Left colon (tissue), 2 donors: ENCODE measurements at regions not wholly inside any gene's neighbourhood (a gene's known extent, or its start where the extent isn't known, plus 50 kb on each side); places are given as distances from the start of the nearest gene placed in this dataset.
"Not testable (repeated sequence)": the region's sequence is repeated elsewhere in the genome, so short reads cannot be mapped to it uniquely, and the experiment has no call there.

Experiments
- ATAC-seq: fragments of 200-7000 bp; cut with Tn5 transposase; one replicate; pipeline ENCODE4 v1.9.1; 2020; ENCODE audit warnings: mild to moderate bottlenecking, moderate library complexity
- DNase-seq, 2 donors: peaks; one replicate each; pipeline ENCODE4 v3.0.0-alpha.2; 2020
- intact Hi-C, 2 donors: fragments of 100-400 bp; cut with DNase I in 1 of 2; cut with micrococcal nuclease in 1 of 2; formaldehyde crosslinking; loops; one replicate each; pipeline versions ENCODE4 v1.11.2 to v1.14.0; 2022; cut with DNase I, micrococcal nuclease
- donor health status: DM: no; HTN: no; CAD: no.
- donor health status: DM: yes; HTN: yes; CAD: no.

DNA sequence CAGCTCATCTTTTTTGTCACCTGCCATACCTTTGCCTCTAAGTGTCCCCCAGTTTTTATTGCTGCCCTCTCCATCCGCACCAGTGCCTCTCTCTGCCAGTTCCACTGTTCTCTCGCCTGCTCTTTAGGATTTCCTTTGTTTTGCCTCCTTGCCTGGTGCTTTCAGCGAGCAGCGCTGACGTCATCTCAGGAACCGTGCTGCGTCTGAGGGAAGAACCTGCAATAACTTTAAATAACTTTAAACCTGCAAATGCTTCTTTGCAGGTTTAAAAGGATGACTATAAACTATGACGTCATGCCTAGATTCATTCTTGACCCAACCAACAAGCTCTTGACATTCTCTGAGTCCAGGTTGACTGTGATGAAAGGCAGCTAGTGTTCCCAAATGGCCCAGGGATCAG, 105.1 kb downstream of the LRRC74B start:
- DNase-seq, ATAC-seq, intact Hi-C loops: not testable (repeated sequence)

DNA sequence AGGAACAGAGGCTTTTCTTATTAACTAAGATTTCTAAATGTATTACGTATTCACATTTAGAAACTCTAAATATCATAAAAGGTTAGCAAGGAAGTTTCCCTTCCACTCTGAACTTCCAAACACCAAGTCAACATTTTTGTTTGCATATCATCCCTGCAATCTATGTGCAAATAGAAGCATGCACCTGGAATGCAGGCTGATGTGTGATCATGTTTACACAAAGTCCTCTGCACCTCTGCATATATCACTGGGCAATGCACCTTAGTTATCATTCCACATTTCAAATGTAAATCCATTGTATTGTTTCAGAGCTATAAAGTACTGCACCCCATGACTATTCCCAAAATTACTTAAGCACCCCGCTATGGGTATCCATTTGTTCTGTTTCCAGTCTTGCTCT, 142.1 kb downstream of the LRRC74B start:
- intact Hi-C loops, DNase-seq, ATAC-seq: not testable (repeated sequence)

DNA sequence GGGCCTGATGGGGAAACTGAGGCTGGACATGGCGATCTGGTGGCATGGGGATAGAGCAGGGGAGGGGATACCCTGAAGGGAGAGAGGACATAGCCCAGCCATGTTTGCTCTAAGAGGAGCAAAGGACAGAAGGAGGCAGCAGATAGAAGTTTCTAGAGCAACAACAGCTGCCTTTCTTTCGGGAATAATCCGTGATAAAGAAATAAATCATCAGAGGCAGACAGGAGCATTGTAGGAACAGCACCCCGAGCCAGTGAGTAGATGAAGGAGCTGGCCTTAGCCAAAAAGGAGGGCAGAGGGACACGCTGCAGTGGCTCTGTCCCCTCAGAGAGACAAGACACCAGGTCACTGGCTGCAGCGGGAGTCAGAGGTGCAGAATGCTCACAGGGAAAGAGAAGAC, 166.3 kb downstream of the LRRC74B start:
- ATAC-seq, result not testable (repeated sequence)

DNA sequence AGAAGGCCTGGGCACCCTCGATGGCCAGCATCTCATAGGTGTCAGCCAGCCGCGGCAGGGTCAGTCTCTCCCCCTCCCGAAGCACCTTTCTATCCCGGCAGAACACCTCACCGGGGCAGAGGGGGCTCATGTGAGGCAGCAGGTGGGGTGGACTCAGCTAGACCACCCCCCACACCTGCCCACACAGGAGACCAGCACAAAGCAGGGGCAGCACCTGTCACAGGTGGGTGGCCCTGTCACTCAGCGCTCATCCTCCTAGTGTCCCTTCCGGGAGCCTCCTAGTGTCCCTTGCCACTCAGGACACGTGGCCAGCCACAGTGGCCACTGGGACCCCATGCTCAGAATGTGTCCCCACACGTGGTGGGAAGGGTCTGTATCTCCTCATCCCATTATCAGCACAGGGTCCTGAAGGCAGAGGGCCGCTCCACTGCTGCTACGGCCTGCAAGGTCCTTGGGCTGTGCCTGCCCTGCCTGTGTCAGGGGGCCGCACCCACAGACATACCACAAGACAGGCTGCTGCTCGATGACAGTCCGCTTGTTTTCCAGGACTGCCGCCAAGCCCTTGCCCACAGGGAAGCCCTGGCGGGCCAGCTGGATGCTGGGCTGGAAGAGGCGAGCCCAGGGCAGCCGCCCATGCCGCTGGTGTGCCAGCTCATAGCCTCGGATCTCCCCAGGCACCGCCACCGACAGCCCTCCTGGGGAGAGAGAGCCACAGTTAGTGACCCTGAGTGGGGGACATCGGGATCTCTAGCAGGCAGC, 167.4 kb upstream of the RIMBP3B start:
- DNase-seq, ATAC-seq, intact Hi-C loops: not testable (repeated sequence)

More for the DNA sequence above, 166.3 kb downstream of the LRRC74B start:
- DNase-seq, intact Hi-C loops: not testable (repeated sequence)

DNA sequence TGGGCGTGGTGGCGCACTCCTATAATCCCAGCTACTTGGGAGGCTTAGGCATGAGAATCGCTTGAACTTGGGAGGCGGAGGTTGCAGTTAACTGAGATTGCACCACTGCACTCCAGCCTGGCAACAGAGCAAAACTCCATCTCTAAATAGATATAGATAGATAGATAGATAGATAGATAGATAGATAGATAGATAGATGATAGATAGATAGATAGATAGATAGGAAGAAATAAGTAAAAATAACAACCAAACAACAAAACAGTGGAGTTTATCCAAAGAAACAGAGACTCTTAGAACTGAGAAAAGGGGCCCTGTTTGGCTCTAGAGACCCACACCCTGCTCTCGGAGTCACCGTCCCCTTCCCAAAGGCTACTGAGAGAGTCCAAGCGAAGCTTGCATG, 158.7 kb upstream of the RIMBP3B start:
- intact Hi-C loops, DNase-seq, ATAC-seq: not testable (repeated sequence)

DNA sequence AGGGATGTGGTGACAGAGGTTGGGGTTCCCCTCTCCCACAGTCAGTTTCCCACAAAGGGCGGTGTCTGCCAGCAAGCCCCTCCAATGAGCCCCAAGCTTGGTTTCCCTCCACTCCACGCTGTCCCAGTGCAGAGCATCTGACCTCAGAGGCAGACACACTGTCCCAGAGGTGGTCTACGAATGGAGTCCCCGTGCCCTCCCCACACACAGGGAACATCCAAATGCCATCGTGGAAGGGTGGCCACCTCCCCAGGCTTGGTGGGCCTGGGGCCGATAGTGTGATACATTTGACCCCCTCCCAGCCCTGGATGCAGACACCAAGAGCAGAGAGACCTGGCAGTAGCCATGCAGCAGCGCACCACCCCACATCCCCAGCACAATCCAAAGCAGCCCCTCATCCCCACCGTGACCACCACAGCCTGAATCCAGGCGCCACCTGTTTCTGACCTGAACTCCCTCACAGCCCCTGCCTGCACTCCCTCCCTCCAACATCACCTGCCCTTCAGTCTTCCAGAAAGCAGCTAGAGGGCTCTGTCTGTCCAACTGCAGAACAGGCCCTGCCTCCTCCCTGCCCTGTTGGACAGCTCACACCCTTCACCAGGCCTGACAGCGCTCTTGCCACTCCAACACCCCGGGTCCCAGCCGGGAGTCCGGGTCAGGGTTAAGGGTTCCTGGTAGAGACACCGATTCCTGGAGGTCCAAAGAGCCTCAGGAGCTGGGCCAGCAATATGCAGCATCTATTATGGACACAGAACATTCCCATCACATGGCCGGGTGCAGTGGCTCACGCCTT, 156.5 kb upstream of the RIMBP3B start:
- intact Hi-C loops, ATAC-seq, DNase-seq: not testable (repeated sequence)

DNA sequence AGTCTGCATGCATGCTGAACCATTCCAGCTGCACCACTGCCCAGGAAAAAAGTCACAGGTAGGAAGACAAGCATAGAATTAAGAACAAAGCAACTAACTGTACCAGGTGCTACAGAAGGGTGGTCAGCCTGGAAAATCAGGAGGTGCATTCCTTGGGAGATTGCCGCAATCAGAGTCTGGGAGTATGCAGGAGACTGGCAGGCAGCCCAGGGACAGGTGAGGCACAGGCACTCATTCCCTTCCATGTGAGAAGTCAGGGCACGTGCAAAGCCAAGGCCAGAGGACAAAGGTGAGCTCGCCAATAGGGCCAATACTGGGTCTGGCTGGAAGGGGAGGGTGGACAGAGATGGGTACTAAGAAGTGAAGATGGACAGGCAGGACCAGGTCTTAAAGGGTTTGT, 132.1 kb upstream of the RIMBP3B start:
- ATAC-seq, intact Hi-C loops: not testable (repeated sequence)
- DNase-seq, result peak in 1 of 2 donors; percentile 6

DNA sequence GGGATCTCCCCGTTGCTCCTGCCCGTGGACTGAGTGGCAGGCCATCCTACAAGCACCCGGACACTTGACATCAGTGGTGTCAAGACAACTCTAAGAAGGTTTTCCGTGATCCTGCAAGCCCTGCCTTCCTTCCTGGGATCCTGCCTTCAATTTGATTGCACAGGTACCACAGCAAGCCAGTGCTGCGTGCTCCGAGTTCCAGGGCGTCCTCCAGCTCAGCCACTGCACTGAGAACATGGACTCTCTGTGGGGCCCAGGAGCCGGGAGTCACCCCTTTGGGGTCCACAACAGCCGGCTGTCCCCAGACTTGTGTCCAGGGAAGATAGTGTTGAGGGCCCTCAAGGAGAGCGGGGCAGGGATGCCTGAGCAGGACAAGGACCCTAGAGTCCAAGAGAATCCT, 100.9 kb upstream of the RIMBP3B start:
- ATAC-seq, intact Hi-C loops, DNase-seq: not testable (repeated sequence)

DNA sequence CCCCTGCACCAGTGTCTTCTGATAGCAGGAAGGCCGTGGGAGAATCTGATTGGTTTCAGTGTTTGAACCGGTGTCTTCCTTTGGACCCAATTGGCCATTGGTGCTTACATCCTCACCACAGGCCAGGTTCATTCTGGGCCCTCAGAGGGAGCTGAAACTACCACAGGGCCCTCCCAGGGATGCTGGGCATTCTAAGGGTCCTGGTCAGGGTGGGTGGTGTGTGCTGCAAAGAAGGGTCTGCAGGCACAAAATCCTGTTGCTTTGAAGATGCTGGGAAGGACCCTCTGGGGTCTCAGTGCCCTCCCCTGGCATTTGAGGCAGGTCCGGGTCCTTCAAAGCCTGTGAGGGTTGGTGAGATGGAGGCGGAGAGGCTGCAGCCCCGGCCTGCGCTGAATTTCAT, 89.8 kb upstream of the RIMBP3B start:
- intact Hi-C loops, ATAC-seq, DNase-seq: not testable (repeated sequence)

DNA sequence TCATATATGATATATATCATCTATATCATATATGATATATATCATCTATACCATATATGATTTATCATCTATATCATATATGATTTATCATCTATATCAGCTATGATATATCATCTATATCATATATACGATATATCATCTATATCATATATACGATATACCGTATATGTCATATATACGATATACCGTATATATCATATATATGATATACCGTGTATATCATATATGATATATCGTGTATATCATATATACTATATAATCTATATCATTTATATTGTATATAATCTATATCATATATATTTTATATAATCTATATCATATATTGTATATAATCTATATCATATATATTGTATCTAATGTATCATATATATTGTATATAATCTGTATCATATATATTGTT, 55.9 kb upstream of the RIMBP3B start:
- DNase-seq, ATAC-seq, intact Hi-C loops: not testable (repeated sequence)
